ENCODE measurements at regions not wholly inside any gene's neighbourhood (a gene's known extent, or its start where the extent isn't known, plus 50 kb on each side); places are given as distances from the start of the nearest gene placed in this dataset.
A peak's percentile ranks its signal among the peaks of the same experiment; 100 is the strongest.

- POLR2A ChIA-PET, result no interaction called here
- TF ChIP-seq FOXA1 (IDR thresholded peaks at IDR 0.05) (no peak), SP1 (IDR thresholded peaks at IDR 0.05) (no peak), CTBP1 (IDR thresholded peaks at IDR 0.05; ENCODE audit: borderline replicate concordance) (no peak), FOXM1 (IDR thresholded peaks at IDR 0.05; ENCODE audit: borderline replicate concordance) (no peak), TARDBP (IDR thresholded peaks at IDR 0.05) (no peak), ZNF384 (IDR thresholded peaks at IDR 0.05) (no peak), PKNOX1 (IDR thresholded peaks at IDR 0.05) (no peak), NFRKB (IDR thresholded peaks at IDR 0.05) (no peak), HDGF (IDR thresholded peaks at IDR 0.05; ENCODE audit: borderline replicate concordance) (no peak), LEF1 (IDR thresholded peaks at IDR 0.05; ENCODE audit: borderline replicate concordance) (no peak), ARNT (IDR thresholded peaks at IDR 0.05) (no peak), L3MBTL2 (conservative IDR thresholded peaks at IDR 0.05) (no peak), ELF4 (IDR thresholded peaks at IDR 0.05) (no peak), SUZ12 (IDR thresholded peaks at IDR 0.05) (no peak), BHLHE40 (IDR thresholded peaks at IDR 0.05; ENCODE audit: borderline replicate concordance) (no peak), FOXK2 (IDR thresholded peaks at IDR 0.05) (no peak)
- DNase-seq (ENCODE audit: extremely low spot score), result no peak
- CTCF ChIA-PET, result no interaction called here
Measured at GRCh38 chr12:107457362-107457935, 228.2 kb upstream of the PWP1 start.

GRCh38 chr12:107458163-107458562 lies 227.4 kb upstream of the PWP1 start:
- CTCF ChIA-PET, result no interaction called here

GRCh38 chr12:107458990-107459389 lies 226.6 kb upstream of the PWP1 start:
- ChIA-PET CTCF (no interaction called here), POLR2A (no interaction called here)
- TF ChIP-seq PKNOX1 (IDR thresholded peaks at IDR 0.05), result no peak
- no peak for TF ChIP-seq FOXA1 (IDR thresholded peaks at IDR 0.05)
- DNase-seq (ENCODE audit: extremely low spot score), result no peak

More at GRCh38 chr12:107458163-107458562, 227.4 kb upstream of the PWP1 start:
- DNase-seq (ENCODE audit: extremely low spot score), result no peak
- POLR2A ChIA-PET, result no interaction called here
- no peak for TF ChIP-seq FOXM1 (IDR thresholded peaks at IDR 0.05; ENCODE audit: borderline replicate concordance)
- TF ChIP-seq BHLHE40 (IDR thresholded peaks at IDR 0.05; ENCODE audit: borderline replicate concordance), result no peak
- TF ChIP-seq PKNOX1 (IDR thresholded peaks at IDR 0.05), result no peak
- no peak for TF ChIP-seq SUZ12 (IDR thresholded peaks at IDR 0.05)
- no peak for TF ChIP-seq FOXK2 (IDR thresholded peaks at IDR 0.05)

GRCh38 chr12:107459641-107460040 lies 226.0 kb upstream of the PWP1 start:
- CTCF ChIA-PET, result no interaction called here
- TF ChIP-seq BHLHE40 (IDR thresholded peaks at IDR 0.05; ENCODE audit: borderline replicate concordance) (no peak), PKNOX1 (IDR thresholded peaks at IDR 0.05) (no peak), TARDBP (IDR thresholded peaks at IDR 0.05) (no peak)
- no peak for DNase-seq (ENCODE audit: extremely low spot score)
- POLR2A ChIA-PET, result no interaction called here

- DNase-seq (ENCODE audit: extremely low spot score), result no peak
- ChIA-PET POLR2A (no interaction called here), CTCF (no interaction called here)
- TF ChIP-seq FOXK2 (IDR thresholded peaks at IDR 0.05) (no peak), ARNT (IDR thresholded peaks at IDR 0.05) (no peak), ZNF384 (IDR thresholded peaks at IDR 0.05) (no peak), FOXM1 (IDR thresholded peaks at IDR 0.05; ENCODE audit: borderline replicate concordance) (no peak)
Measured at GRCh38 chr12:107461222-107461975, 224.2 kb upstream of the PWP1 start.

GRCh38 chr12:107462428-107463332 lies 222.9 kb upstream of the PWP1 start:
- no peak for DNase-seq (ENCODE audit: extremely low spot score)
- POLR2A ChIA-PET, result no interaction called here
- CTCF ChIA-PET, result no interaction called here
- TF ChIP-seq CTBP1 (IDR thresholded peaks at IDR 0.05; ENCODE audit: borderline replicate concordance), result peak; percentile 21; the same call in 1 of the 2 replicates
- TF ChIP-seq FOXM1 (IDR thresholded peaks at IDR 0.05; ENCODE audit: borderline replicate concordance), result no peak
